ENCODE measurements at regions not wholly inside any gene's neighbourhood (a gene's known extent, or its start where the extent isn't known, plus 50 kb on each side); places are given as distances from the start of the nearest gene placed in this dataset.

GRCh38 chr2:16246281-16246850 lies 306.0 kb downstream of the MYCN start:
- TF ChIP-seq CTCF (IDR thresholded peaks at IDR 0.05) = no peak
- TF ChIP-seq POLR2AphosphoS5 (IDR thresholded peaks at IDR 0.05) = no peak
- TF ChIP-seq POLR2A (IDR thresholded peaks at IDR 0.05) = no peak
